ENCODE measurements at regions not wholly inside any gene's neighbourhood (a gene's known extent, or its start where the extent isn't known, plus 50 kb on each side); places are given as distances from the start of the nearest gene placed in this dataset.

DNA sequence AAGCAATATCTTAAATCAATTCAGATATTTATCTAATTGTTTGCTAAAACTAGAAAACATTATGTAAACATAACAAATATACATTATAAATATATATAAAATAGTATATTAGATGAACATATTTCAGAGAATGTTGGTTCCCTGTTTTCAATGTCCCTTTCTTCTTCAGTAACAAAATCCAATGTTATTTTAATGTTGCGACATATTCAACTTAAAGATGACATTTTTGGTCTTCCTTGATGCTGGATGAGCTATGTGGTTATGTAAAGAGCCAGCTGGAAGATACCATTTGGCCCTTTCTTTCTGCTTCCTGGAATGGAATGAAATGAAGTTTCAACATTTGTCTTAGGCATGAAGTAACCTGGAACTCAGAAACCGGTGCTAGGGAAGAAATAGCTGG lies 668.1 kb upstream of the CDH6 start:
- no peak overlapping the region for H2BK12ac ChIP-seq (ENCODE audit: low read depth, low read length)
- no peak for DNase-seq (ENCODE audit: low read depth in 1 of 2, low spot score in 2 of 2)
- no peak overlapping the region for H4K91ac ChIP-seq (replicated peaks; ENCODE audit: insufficient read length, low read length)
- H3K9me3 ChIP-seq (ENCODE audit: insufficient read depth in 2 of 2, low read depth in 1 of 2, low read length in 1 of 2): no peaks in the 10 kb centered on the region
- no peak overlapping the region for H4K8ac ChIP-seq (ENCODE audit: extremely low read depth, insufficient read depth, low read length)
- H2BK15ac ChIP-seq (ENCODE audit: low read length): no peak overlapping the region
- H3K36me3 ChIP-seq (ENCODE audit: control insufficient read depth in 2 of 4, insufficient read depth in 4 of 4, low read length in 3 of 4): no peaks in the 10 kb centered on the region
- no peaks in the 10 kb centered on the region for H3K27me3 ChIP-seq (replicated peaks in 1 of 4; ENCODE audit: control insufficient read depth in 3 of 4, extremely low read depth in 1 of 4, insufficient read depth in 3 of 4, low read length in 3 of 4)
- no peak overlapping the region for H2BK120ac ChIP-seq (replicated peaks; ENCODE audit: low read depth, low read length)
- no peak overlapping the region for H3K4me3 ChIP-seq (ENCODE audit: extremely low read depth in 1 of 4, insufficient read depth in 2 of 4, low read depth in 3 of 4, low read length in 4 of 4)
- no peaks in the 10 kb centered on the region for H3K79me1 ChIP-seq (ENCODE audit: low read depth, low read length)
- no peak overlapping the region for H2AFZ ChIP-seq (ENCODE audit: low read length)
- H3K4me1 ChIP-seq (replicated peaks in 1 of 4; ENCODE audit: control insufficient read depth in 3 of 4, insufficient read depth in 4 of 4, low read length in 3 of 4): no peaks in the 10 kb centered on the region
- H3K23me2 ChIP-seq (ENCODE audit: low read depth, low read length): no peaks in the 10 kb centered on the region
- no peaks in the 10 kb centered on the region for H4K20me1 ChIP-seq (replicated peaks in 1 of 2; ENCODE audit: control insufficient read depth in 1 of 2, insufficient read depth in 2 of 2, low read length in 2 of 2)
- no peaks in the 10 kb centered on the region for H3K79me2 ChIP-seq (ENCODE audit: control insufficient read depth in 1 of 2, insufficient read depth in 2 of 2, low read length in 2 of 2)
- no peak overlapping the region for H3K56ac ChIP-seq (replicated peaks; ENCODE audit: insufficient read length, low read depth, low read length)
- H3K18ac ChIP-seq (ENCODE audit: extremely low read depth, low read length): no peak overlapping the region
- H2BK5ac ChIP-seq (ENCODE audit: low read depth, low read length): no peak overlapping the region
- no peak overlapping the region for H3K27ac ChIP-seq (ENCODE audit: low read depth, low read length)
- no peak overlapping the region for H2BK20ac ChIP-seq (ENCODE audit: low read length)
- H2AK5ac ChIP-seq (ENCODE audit: low read depth, low read length): no peak overlapping the region
- WGBS, 2 experiments (ENCODE audit: extremely low coverage in 1 of 2, insufficient coverage in 1 of 2, insufficient read length in 1 of 2, insufficient replicate concordance in 2 of 2, low coverage in 1 of 2, low lambda C conversion rate in 2 of 2, missing lambda C conversion rate in 1 of 2): 94% methylated on average over 2 of the region's 2 CpGs; no CpG with 5 or more reads in 1 of the 2 experiments
- CTCF ChIA-PET (ENCODE audit: partially characterized antibody): no interaction called here
- H4K5ac ChIP-seq (ENCODE audit: insufficient read length, low read depth, low read length): no peak overlapping the region
- no peak overlapping the region for H3K9ac ChIP-seq (replicated peaks in 1 of 4; ENCODE audit: extremely low read depth in 1 of 4, low read depth in 3 of 4, low read length in 3 of 4)
- POLR2A ChIA-PET (ENCODE audit: partially characterized antibody): no interaction called here
- no peak overlapping the region for H3K14ac ChIP-seq (ENCODE audit: insufficient read length)
- H3K23ac ChIP-seq (ENCODE audit: insufficient read length): no peak overlapping the region
- FAIRE-seq: no peak
- no peak overlapping the region for H3K4me2 ChIP-seq (ENCODE audit: insufficient read depth in 1 of 2, low read depth in 2 of 2, low read length in 2 of 2)
- H3K4ac ChIP-seq (replicated peaks; ENCODE audit: insufficient read length, low read depth, low read length): no peak overlapping the region
- TF ChIP-seq JUN (IDR thresholded peaks at IDR 0.05; ENCODE audit: low read depth, low read length) (no peak), RAD21 (IDR thresholded peaks at IDR 0.05 in 1 of 2, conservative IDR thresholded peaks at IDR 0.05 in 1 of 2; ENCODE audit: low read depth in 2 of 2, low read length in 2 of 2) (no peak), E2F6 (IDR thresholded peaks at IDR 0.05) (no peak), CTBP2 (IDR thresholded peaks at IDR 0.05; ENCODE audit: borderline replicate concordance, insufficient read depth, insufficient read length, low read length) (no peak), USF2 (IDR thresholded peaks at IDR 0.05; ENCODE audit: low read length) (no peak), SIRT6 (IDR thresholded peaks at IDR 0.05; ENCODE audit: low read length) (no peak), SP4 (IDR thresholded peaks at IDR 0.05; ENCODE audit: low read length) (no peak), CHD1 (IDR thresholded peaks at IDR 0.05; ENCODE audit: low read depth, low read length) (no peak), BRCA1 (IDR thresholded peaks at IDR 0.05; ENCODE audit: low read depth, low read length) (no peak), RXRA (IDR thresholded peaks at IDR 0.05; ENCODE audit: insufficient read depth, low read depth, low read length) (no peak), JUND (IDR thresholded peaks at IDR 0.05; ENCODE audit: low read length) (no peak), BCL11A (IDR thresholded peaks at IDR 0.05; ENCODE audit: low read depth in 2 of 2, low read length in 2 of 2) (no peak)
- TF ChIP-seq, protein P1, sequence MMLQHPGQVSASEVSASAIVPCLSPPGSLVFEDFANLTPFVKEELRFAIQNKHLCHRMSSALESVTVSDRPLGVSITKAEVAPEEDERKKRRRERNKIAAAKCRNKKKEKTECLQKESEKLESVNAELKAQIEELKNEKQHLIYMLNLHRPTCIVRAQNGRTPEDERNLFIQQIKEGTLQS (IDR thresholded peaks at IDR 0.05; ENCODE audit: insufficient read depth, low read depth, low read length): no peak

Measured in H1 (cell line).